WTC11 (cell line): ENCODE measurements at regions not wholly inside any gene's neighbourhood (a gene's known extent, or its start where the extent isn't known, plus 50 kb on each side); places are given as distances from the start of the nearest gene placed in this dataset.
"Not testable (repeated sequence)": the region's sequence is repeated elsewhere in the genome, so short reads cannot be mapped to it uniquely, and the experiment has no call there.

ENCODE experiments used
- ATF3 ChIP-seq: sonication (generic); formaldehyde crosslinking; conservative IDR thresholded peaks from 2 replicates; pipeline ENCODE4 v1.8.1; 2022; ENCODE audit warnings: mild to moderate bottlenecking, missing genetic modification reagents
- CREB1 ChIP-seq: sonication (generic); formaldehyde crosslinking; IDR thresholded peaks from 2 replicates; pipeline ENCODE4 v1.8.0; 2023; ENCODE audit warnings: mild to moderate bottlenecking, missing genetic modification reagents
- CTCF ChIP-seq: fragments of 200-600 bp; IDR thresholded peaks from 2 replicates; pipeline ENCODE4 v1.8.0; 2022; ENCODE audit warnings: antibody characterized with exemption
- E2F1 ChIP-seq: sonication (generic); formaldehyde crosslinking; IDR thresholded peaks from 2 replicates; pipeline ENCODE4 v1.8.0; 2022; ENCODE audit warnings: mild to moderate bottlenecking, missing genetic modification reagents
- ELF4 ChIP-seq: sonication (generic); formaldehyde crosslinking; IDR thresholded peaks from 2 replicates; pipeline ENCODE4 v1.8.1; 2022; ENCODE audit warnings: low read depth, mild to moderate bottlenecking, moderate library complexity, missing genetic modification reagents
- MLX ChIP-seq: sonication (generic); formaldehyde crosslinking; IDR thresholded peaks from 2 replicates; pipeline ENCODE4 v1.8.1; 2023; ENCODE audit warnings: mild to moderate bottlenecking, missing genetic modification reagents, moderate library complexity
- MXD4 ChIP-seq: fragments of 250-450 bp; sonication (Bioruptor Pico); IDR thresholded peaks from 2 replicates; pipeline ENCODE4 v1.8.0; 2021; ENCODE audit warnings: mild to moderate bottlenecking, moderate library complexity, borderline replicate concordance
- NFYB ChIP-seq: sonication (generic); formaldehyde crosslinking; conservative IDR thresholded peaks from 2 replicates; pipeline ENCODE4 v1.8.0; 2022; ENCODE audit warnings: low read depth, missing genetic modification reagents
- RELA ChIP-seq: sonication (generic); formaldehyde crosslinking; IDR thresholded peaks from 2 replicates; pipeline ENCODE4 v1.8.1; 2022; ENCODE audit warnings: missing genetic modification reagents, mild to moderate bottlenecking, borderline replicate concordance
- TEAD4 ChIP-seq: sonication (generic); formaldehyde crosslinking; IDR thresholded peaks from 2 replicates; pipeline ENCODE4 v1.8.0; 2022; ENCODE audit warnings: mild to moderate bottlenecking, missing genetic modification reagents
- USF1 ChIP-seq: sonication (generic); formaldehyde crosslinking; IDR thresholded peaks from 2 replicates; pipeline ENCODE4 v1.8.0; 2022; ENCODE audit warnings: mild to moderate bottlenecking, missing genetic modification reagents
- USF2 ChIP-seq: sonication (generic); formaldehyde crosslinking; IDR thresholded peaks from 2 replicates; pipeline ENCODE4 v1.8.1; 2023; ENCODE audit warnings: mild to moderate bottlenecking, missing genetic modification reagents, moderate library complexity
- ZNF138 ChIP-seq: sonication (generic); formaldehyde crosslinking; conservative IDR thresholded peaks from 2 replicates; pipeline ENCODE4 v1.8.1; 2022; ENCODE audit warnings: mild to moderate bottlenecking, moderate library complexity, missing genetic modification reagents

GRCh38 chr4:15179842-15180241 lies 177.6 kb downstream of the CPEB2 start:
- not testable (repeated sequence) for TF ChIP-seq RELA (CRISPR knock-in tag); MLX; CTCF; ATF3 (CRISPR knock-in tag); CREB1 (CRISPR knock-in tag); E2F1; ELF4 (CRISPR knock-in tag); MXD4 (CRISPR knock-in tag); ZNF138 (CRISPR knock-in tag); TEAD4; NFYB (CRISPR knock-in tag); USF2 (CRISPR knock-in tag); USF1 (CRISPR knock-in tag)
